B cell (primary cell): ENCODE measurements at regions not wholly inside any gene's neighbourhood (a gene's known extent, or its start where the extent isn't known, plus 50 kb on each side); places are given as distances from the start of the nearest gene placed in this dataset.

Experiments
- CTCF ChIP-seq: fragments of 200-600 bp; IDR thresholded peaks from one replicate; pipeline ENCODE4 v1.8.0; 2022; ENCODE audit warnings: antibody characterized with exemption, mild to moderate bottlenecking
- EZH2 ChIP-seq: IDR thresholded peaks from 2 replicates; pipeline ENCODE4 v1.6.1; 2012; ENCODE audit warnings: borderline replicate concordance, low read depth, mild to moderate bottlenecking, moderate library complexity, low read length; ENCODE audit not compliant: insufficient read depth, poor library complexity, severe bottlenecking

GRCh38 chr3:156050918-156051317 lies 69.5 kb upstream of the KCNAB1 start:
- TF ChIP-seq CTCF (no peak), EZH2 (no peak)
